ENCODE measurements at regions not wholly inside any gene's neighbourhood (a gene's known extent, or its start where the extent isn't known, plus 50 kb on each side); places are given as distances from the start of the nearest gene placed in this dataset.

- H3K27me3 ChIP-seq: no peaks in the 10 kb centered on the region
- H3K4me1 ChIP-seq: no peaks in the 10 kb centered on the region
- WGBS, 2 donors: 81 to 83% methylated on average over 8 to 11 of the region's 11 CpGs
- no peak overlapping the region for H3K4me3 ChIP-seq
- no peaks in the 10 kb centered on the region for H3K36me3 ChIP-seq (replicated peaks in 1 of 2; ENCODE audit: insufficient read depth in 1 of 2, low read depth in 2 of 2)
- DNase-seq: no peak
- H3K9me3 ChIP-seq: no peaks in the 10 kb centered on the region
- TF ChIP-seq CTCF (IDR thresholded peaks at IDR 0.05): no peak
- no peak for TF ChIP-seq POLR2A (IDR thresholded peaks at IDR 0.05)
- ATAC-seq: no peak
- intact Hi-C loops (cut with DNase I): loop anchor here (5.0 to 10.0 kb wide), 2 partner anchors 333 to 531 kb away; no protein-coding TSS in a partner anchor
- no peak overlapping the region for H3K27ac ChIP-seq
Measured at GRCh38 chr11:128294001-128294670, 293.2 kb downstream of the ETS1 start.

- TF ChIP-seq CTCF (IDR thresholded peaks at IDR 0.05) (no peak), POLR2A (IDR thresholded peaks at IDR 0.05) (no peak)
- H3K27ac ChIP-seq: no peak overlapping the region
- intact Hi-C loops (cut with DNase I): loop anchor here (5.0 to 10.0 kb wide), 2 partner anchors 335 to 533 kb away; no protein-coding TSS in a partner anchor
- no peaks in the 10 kb centered on the region for H3K4me1 ChIP-seq
- ATAC-seq: no peak
- no peak overlapping the region for H3K4me3 ChIP-seq
- H3K27me3 ChIP-seq: no peaks in the 10 kb centered on the region
- no peak for DNase-seq
- H3K36me3 ChIP-seq (replicated peaks in 1 of 2; ENCODE audit: insufficient read depth in 1 of 2, low read depth in 2 of 2): no peaks in the 10 kb centered on the region
- no peaks in the 10 kb centered on the region for H3K9me3 ChIP-seq
- WGBS, 2 donors: 56 to 69% methylated on average over 7 of the region's 7 CpGs
Measured at GRCh38 chr11:128291835-128292234, 295.5 kb downstream of the ETS1 start.

GRCh38 chr11:128291007-128291406 lies 296.4 kb downstream of the ETS1 start:
- no peak for DNase-seq
- WGBS, 2 donors: 61 to 70% methylated on average over 8 of the region's 8 CpGs

GRCh38 chr11:128290106-128290840 lies 297.1 kb downstream of the ETS1 start:
- peak; percentile 86 for ATAC-seq
- Histone ChIP-seq H3K36me3 (replicated peaks in 1 of 2; ENCODE audit: insufficient read depth in 1 of 2, low read depth in 2 of 2) (no peaks in the 10 kb centered on the region), H3K4me3 (no peak overlapping the region), H3K27me3 (no peaks in the 10 kb centered on the region), H3K4me1 (no peaks in the 10 kb centered on the region), H3K27ac (peak overlapping the region in 3 of 4 donors; percentile 18 to 40 (median 29)), H3K9me3 (no peaks in the 10 kb centered on the region)
- peak; percentile 58 to 75 (median 62) for DNase-seq
- peak; percentile 66 to 89 (median 83) for TF ChIP-seq CTCF (IDR thresholded peaks at IDR 0.05)
- peak in 1 of 3 donors; percentile 13 for TF ChIP-seq POLR2A (IDR thresholded peaks at IDR 0.05)
- WGBS, 2 donors: 21 to 29% methylated on average over 16 of the region's 16 CpGs
- intact Hi-C loops (cut with DNase I): loop anchor here (5.0 to 10.0 kb wide), 2 partner anchors 337 to 535 kb away; no protein-coding TSS in a partner anchor

More at GRCh38 chr11:128291007-128291406, 296.4 kb downstream of the ETS1 start:
- H3K27ac ChIP-seq: peak overlapping the region in 1 of 4 donors; percentile 29
- H3K4me1 ChIP-seq: no peaks in the 10 kb centered on the region
- intact Hi-C loops (cut with DNase I): loop anchor here (5.0 to 10.0 kb wide), 2 partner anchors 336 to 534 kb away; no protein-coding TSS in a partner anchor
- no peak for ATAC-seq
- TF ChIP-seq POLR2A (IDR thresholded peaks at IDR 0.05) (no peak), CTCF (IDR thresholded peaks at IDR 0.05) (no peak)
- H3K9me3 ChIP-seq: no peaks in the 10 kb centered on the region
- H3K4me3 ChIP-seq: no peak overlapping the region
- no peaks in the 10 kb centered on the region for H3K36me3 ChIP-seq (replicated peaks in 1 of 2; ENCODE audit: insufficient read depth in 1 of 2, low read depth in 2 of 2)
- H3K27me3 ChIP-seq: no peaks in the 10 kb centered on the region

Measured in body of pancreas (tissue), 4 donors.